Prostate gland (tissue), 2 donors: ENCODE measurements at regions not wholly inside any gene's neighbourhood (a gene's known extent, or its start where the extent isn't known, plus 50 kb on each side); places are given as distances from the start of the nearest gene placed in this dataset.

ENCODE experiments used
- POLR2A ChIP-seq: fragments of 450-650 bp; IDR thresholded peaks from one replicate; pipeline ENCODE4 v1.6.1; 2016; ENCODE audit warnings: antibody characterized with exemption, mild to moderate bottlenecking
- TF ChIP-seq, protein P1 (sequence below), 4 experiments: fragments of 200-600 bp in 2 of 4; fragments of 450-650 bp in 2 of 4; sonication (generic) in 2 of 4; IDR thresholded peaks; 1 replicate in 3 of 4; 2 replicates in 1 of 4; pipeline ENCODE4 v1.5.1; 2016 to 2019; ENCODE audit warnings: antibody characterized with exemption in 4 of 4, mild to moderate bottlenecking in 2 of 4, moderate library complexity in 2 of 4

- TF ChIP-seq, protein P1, sequence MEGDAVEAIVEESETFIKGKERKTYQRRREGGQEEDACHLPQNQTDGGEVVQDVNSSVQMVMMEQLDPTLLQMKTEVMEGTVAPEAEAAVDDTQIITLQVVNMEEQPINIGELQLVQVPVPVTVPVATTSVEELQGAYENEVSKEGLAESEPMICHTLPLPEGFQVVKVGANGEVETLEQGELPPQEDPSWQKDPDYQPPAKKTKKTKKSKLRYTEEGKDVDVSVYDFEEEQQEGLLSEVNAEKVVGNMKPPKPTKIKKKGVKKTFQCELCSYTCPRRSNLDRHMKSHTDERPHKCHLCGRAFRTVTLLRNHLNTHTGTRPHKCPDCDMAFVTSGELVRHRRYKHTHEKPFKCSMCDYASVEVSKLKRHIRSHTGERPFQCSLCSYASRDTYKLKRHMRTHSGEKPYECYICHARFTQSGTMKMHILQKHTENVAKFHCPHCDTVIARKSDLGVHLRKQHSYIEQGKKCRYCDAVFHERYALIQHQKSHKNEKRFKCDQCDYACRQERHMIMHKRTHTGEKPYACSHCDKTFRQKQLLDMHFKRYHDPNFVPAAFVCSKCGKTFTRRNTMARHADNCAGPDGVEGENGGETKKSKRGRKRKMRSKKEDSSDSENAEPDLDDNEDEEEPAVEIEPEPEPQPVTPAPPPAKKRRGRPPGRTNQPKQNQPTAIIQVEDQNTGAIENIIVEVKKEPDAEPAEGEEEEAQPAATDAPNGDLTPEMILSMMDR (IDR thresholded peaks at IDR 0.05), result no peak
- TF ChIP-seq POLR2A, result no peak
Measured at GRCh38 chr12:58563621-58564020, 356.7 kb downstream of the LRIG3 start.
